ENCODE measurements at regions not wholly inside any gene's neighbourhood (a gene's known extent, or its start where the extent isn't known, plus 50 kb on each side); places are given as distances from the start of the nearest gene placed in this dataset.

GRCh38 chrX:6683353-6683752, 148.4 kb upstream of the VCX3A start:
- TF ChIP-seq CTCF (optimal IDR thresholded peaks at IDR 0.05 in 1 of 3, IDR thresholded peaks at IDR 0.05 in 1 of 3, conservative IDR thresholded peaks at IDR 0.05 in 1 of 3; ENCODE audit: extremely low read depth in 1 of 3, insufficient read depth in 2 of 3, low read length in 3 of 3) (no peak), EZH2 (IDR thresholded peaks at IDR 0.05; ENCODE audit: low read length) (no peak)

All from keratinocyte (primary cell).